DOHH2 (cell line): ENCODE measurements at regions not wholly inside any gene's neighbourhood (a gene's known extent, or its start where the extent isn't known, plus 50 kb on each side); places are given as distances from the start of the nearest gene placed in this dataset.

ENCODE experiments used
- H3F3A ChIP-seq: fragments of 200-600 bp; sonication (generic), shearing (Covaris generic); 2 replicates; pipeline ENCODE4 v1.6.0; 2016; ENCODE audit warnings: antibody characterized with exemption, mild to moderate bottlenecking; ENCODE audit not compliant: control insufficient read depth, insufficient read depth
- H3K27ac ChIP-seq: fragments of 200-600 bp; sonication (generic); 2 replicates; pipeline ENCODE4 v1.5.1; 2014; ENCODE audit warnings: low read depth, mild to moderate bottlenecking, low read length, moderate library complexity
- H3K27me3 ChIP-seq: fragments of 200-600 bp; sonication (generic); 2 replicates; pipeline ENCODE4 v1.6.1; 2014; ENCODE audit warnings: mild to moderate bottlenecking, low read length, mixed read lengths; ENCODE audit not compliant: control insufficient read depth
- H3K36me3 ChIP-seq: fragments of 200-600 bp; sonication (generic); 2 replicates; pipeline ENCODE4 v1.6.1; 2014; ENCODE audit warnings: mild to moderate bottlenecking, low read length, moderate library complexity, mixed read lengths; ENCODE audit not compliant: control insufficient read depth
- H3K4me1 ChIP-seq: fragments of 200-600 bp; sonication (generic); 2 replicates; pipeline ENCODE4 v1.6.1; 2014; ENCODE audit warnings: mild to moderate bottlenecking, low read length, mixed read lengths; ENCODE audit not compliant: control insufficient read depth
- H3K4me2 ChIP-seq: fragments of 200-600 bp; sonication (generic); 2 replicates; pipeline ENCODE4 v1.6.0; 2014; ENCODE audit warnings: mild to moderate bottlenecking, low read length, moderate library complexity
- H3K4me3 ChIP-seq: fragments of 200-600 bp; sonication (generic); 2 replicates; pipeline ENCODE4 v1.5.1; 2014; ENCODE audit warnings: mild to moderate bottlenecking, low read length, mixed read lengths
- H3K79me2 ChIP-seq: fragments of 200-600 bp; sonication (generic); 2 replicates; pipeline ENCODE4 v1.6.1; 2014; ENCODE audit warnings: mild to moderate bottlenecking, low read length, mixed read lengths; ENCODE audit not compliant: control insufficient read depth
- H3K9me2 ChIP-seq: fragments of 200-600 bp; sonication (generic); replicated peaks from 2 replicates; pipeline ENCODE4 v1.6.1; 2014; ENCODE audit warnings: mild to moderate bottlenecking, low read length, mixed read lengths; ENCODE audit not compliant: control insufficient read depth
- H3K9me3 ChIP-seq: fragments of 200-600 bp; sonication (generic); 2 replicates; pipeline ENCODE4 v1.6.1; 2014; ENCODE audit warnings: antibody characterized with exemption, low read length, mixed read lengths; ENCODE audit not compliant: control insufficient read depth, insufficient read depth
- H4K20me1 ChIP-seq: fragments of 200-600 bp; sonication (generic); 2 replicates; pipeline ENCODE4 v1.6.0; 2014; ENCODE audit warnings: low read depth, mild to moderate bottlenecking, antibody characterized with exemption, low read length, moderate library complexity; ENCODE audit not compliant: control insufficient read depth, insufficient read depth
- EZH2phosphoT487 ChIP-seq: fragments of 200-600 bp; sonication (generic); IDR thresholded peaks from 2 replicates; pipeline ENCODE4 v1.6.1; 2017; ENCODE audit warnings: borderline replicate concordance, mild to moderate bottlenecking, antibody characterized with exemption, low read length, moderate library complexity, mixed read lengths
- TF ChIP-seq, protein P1 (sequence below): fragments of 200-600 bp; sonication (generic); IDR thresholded peaks from one replicate; pipeline ENCODE4 v1.5.1; 2014; ENCODE audit warnings: antibody characterized with exemption, mild to moderate bottlenecking, low read depth, low read length; ENCODE audit not compliant: poor library complexity, severe bottlenecking

- H3K79me2 ChIP-seq, result no peaks in the 10 kb centered on the region
- H3K27me3 ChIP-seq, result no peaks in the 10 kb centered on the region
- H3K36me3 ChIP-seq, result no peaks in the 10 kb centered on the region
- H3K27ac ChIP-seq, result no peak overlapping the region
- no peak overlapping the region for H3K4me2 ChIP-seq
- H3K4me1 ChIP-seq, result no peaks in the 10 kb centered on the region
- H3K4me3 ChIP-seq, result no peak overlapping the region
- H3K9me3 ChIP-seq, result no peaks in the 10 kb centered on the region
- TF ChIP-seq, protein P1, sequence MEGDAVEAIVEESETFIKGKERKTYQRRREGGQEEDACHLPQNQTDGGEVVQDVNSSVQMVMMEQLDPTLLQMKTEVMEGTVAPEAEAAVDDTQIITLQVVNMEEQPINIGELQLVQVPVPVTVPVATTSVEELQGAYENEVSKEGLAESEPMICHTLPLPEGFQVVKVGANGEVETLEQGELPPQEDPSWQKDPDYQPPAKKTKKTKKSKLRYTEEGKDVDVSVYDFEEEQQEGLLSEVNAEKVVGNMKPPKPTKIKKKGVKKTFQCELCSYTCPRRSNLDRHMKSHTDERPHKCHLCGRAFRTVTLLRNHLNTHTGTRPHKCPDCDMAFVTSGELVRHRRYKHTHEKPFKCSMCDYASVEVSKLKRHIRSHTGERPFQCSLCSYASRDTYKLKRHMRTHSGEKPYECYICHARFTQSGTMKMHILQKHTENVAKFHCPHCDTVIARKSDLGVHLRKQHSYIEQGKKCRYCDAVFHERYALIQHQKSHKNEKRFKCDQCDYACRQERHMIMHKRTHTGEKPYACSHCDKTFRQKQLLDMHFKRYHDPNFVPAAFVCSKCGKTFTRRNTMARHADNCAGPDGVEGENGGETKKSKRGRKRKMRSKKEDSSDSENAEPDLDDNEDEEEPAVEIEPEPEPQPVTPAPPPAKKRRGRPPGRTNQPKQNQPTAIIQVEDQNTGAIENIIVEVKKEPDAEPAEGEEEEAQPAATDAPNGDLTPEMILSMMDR, result no peak
- no peak for TF ChIP-seq EZH2phosphoT487
- no peaks in the 10 kb centered on the region for H3K9me2 ChIP-seq
- no peaks in the 10 kb centered on the region for H4K20me1 ChIP-seq
- no peaks in the 10 kb centered on the region for H3F3A ChIP-seq
Measured at GRCh38 chr11:27279460-27279859, 83.6 kb downstream of the CCDC34 start.

DNA sequence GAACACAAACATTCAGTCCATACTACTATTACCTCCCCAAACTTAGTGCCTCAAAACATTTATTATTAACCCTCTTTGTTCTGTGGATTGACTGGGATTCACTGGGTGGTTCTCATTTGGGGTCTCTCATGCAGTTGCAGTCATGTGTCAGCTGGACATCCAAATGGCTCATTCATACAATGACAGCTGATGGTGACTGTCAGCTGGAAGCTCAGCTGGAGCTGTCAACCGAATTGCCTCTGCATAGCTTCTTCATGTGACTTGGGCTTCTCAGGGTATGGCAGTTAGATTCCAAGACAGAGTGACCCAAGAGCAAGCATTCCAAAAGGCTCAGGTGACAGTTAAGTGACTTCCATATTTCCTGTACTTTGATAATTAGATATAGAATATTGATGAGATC lies 85.2 kb downstream of the CCDC34 start:
- Histone ChIP-seq H3K36me3 (no peaks in the 10 kb centered on the region), H3F3A (no peaks in the 10 kb centered on the region), H4K20me1 (no peaks in the 10 kb centered on the region), H3K4me1 (no peaks in the 10 kb centered on the region), H3K9me3 (no peaks in the 10 kb centered on the region), H3K79me2 (no peaks in the 10 kb centered on the region), H3K27me3 (no peaks in the 10 kb centered on the region), H3K4me2 (no peak overlapping the region), H3K4me3 (no peak overlapping the region), H3K9me2 (no peaks in the 10 kb centered on the region), H3K27ac (no peak overlapping the region)
- no peak for TF ChIP-seq EZH2phosphoT487
- TF ChIP-seq, protein P1, result no peak

DNA sequence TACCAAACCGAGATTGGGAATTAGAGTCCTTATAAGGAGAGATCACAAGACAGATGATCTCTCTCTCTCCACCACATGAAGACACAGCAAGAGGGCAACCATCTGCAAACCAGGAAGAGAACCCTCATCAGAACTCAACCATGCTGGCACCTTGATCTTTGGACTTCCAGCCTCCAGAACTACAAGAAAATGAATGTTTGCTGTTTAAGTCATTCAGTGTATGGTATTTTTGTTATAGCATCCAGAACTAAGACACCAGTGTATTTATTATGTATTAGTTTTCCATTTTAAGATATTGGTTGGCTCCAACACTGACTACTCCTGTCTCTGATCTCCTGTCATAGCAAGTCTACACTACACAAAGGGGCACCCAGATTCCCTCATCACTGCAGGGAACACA lies 86.9 kb downstream of the CCDC34 start:
- Histone ChIP-seq H3K4me1 (no peaks in the 10 kb centered on the region), H3K4me2 (no peak overlapping the region), H3F3A (no peaks in the 10 kb centered on the region), H3K36me3 (no peaks in the 10 kb centered on the region), H3K27me3 (no peaks in the 10 kb centered on the region), H3K9me3 (no peaks in the 10 kb centered on the region), H3K27ac (no peak overlapping the region), H3K9me2 (no peaks in the 10 kb centered on the region), H3K79me2 (no peaks in the 10 kb centered on the region), H4K20me1 (no peaks in the 10 kb centered on the region), H3K4me3 (no peak overlapping the region)
- TF ChIP-seq EZH2phosphoT487, result no peak
- TF ChIP-seq, protein P1, result no peak
